HEK293 (cell line): ENCODE measurements at regions not wholly inside any gene's neighbourhood (a gene's known extent, or its start where the extent isn't known, plus 50 kb on each side); places are given as distances from the start of the nearest gene placed in this dataset.

Experiments used
- CTCF ChIA-PET: fragments of 350-600 bp; formaldehyde crosslinking; extraction: SDS; loops from one replicate; lab custom pipeline; 2021; ENCODE audit warnings: antibody characterized with exemption; lab: Yijun Ruan, JAX
- POLR2A ChIA-PET: fragments of 300-600 bp; formaldehyde crosslinking; extraction: SDS; loops from one replicate; lab custom pipeline; 2020; ENCODE audit warnings: antibody characterized with exemption, inconsistent platforms; lab: Yijun Ruan, JAX
- H3K27ac ChIP-seq: fragments of 200-500 bp; sonication (Bioruptor generic); 2 replicates; pipeline ENCODE4 v1.5.1; 2014; ENCODE audit warnings: low read depth, low read length, control low read depth, inconsistent platforms; ENCODE audit errors: extremely low read depth
- H3K36me3 ChIP-seq, 2 experiments: fragments of 200-500 bp in 1 of 2; sonication (Bioruptor generic) in 1 of 2; 1 replicate in 1 of 2; 2 replicates in 1 of 2; pipeline ENCODE4 v1.5.1; 2014 to 2017; ENCODE audit warnings: inconsistent platforms in 2 of 2, low read length in 2 of 2; ENCODE audit not compliant: control insufficient read depth in 2 of 2, insufficient read depth in 1 of 2
- H3K4me1 ChIP-seq: fragments of 200-500 bp; sonication (Bioruptor generic); 2 replicates; pipeline ENCODE4 v1.5.1; 2014; ENCODE audit warnings: mild to moderate bottlenecking, low read length, inconsistent platforms; ENCODE audit not compliant: control insufficient read depth, insufficient read depth
- H3K4me3 ChIP-seq: 2 replicates; pipeline ENCODE4 v1.5.1; 2011; ENCODE audit warnings: low read depth, mild to moderate bottlenecking, control low read depth, low read length, moderate library complexity
- H3K9me3 ChIP-seq: fragments of 200-500 bp; sonication (Bioruptor generic); 2 replicates; pipeline ENCODE4 v1.5.1; 2014; ENCODE audit warnings: low read depth, low read length, inconsistent platforms; ENCODE audit not compliant: control insufficient read depth, insufficient read depth
- CTCF ChIP-seq: fragments of 450-650 bp; formaldehyde crosslinking; IDR thresholded peaks from 2 replicates; pipeline ENCODE4 v1.5.1; 2016; ENCODE audit warnings: missing biosample characterization, missing genetic modification characterization
- PATZ1 ChIP-seq: fragments of 450-650 bp; formaldehyde crosslinking; IDR thresholded peaks from 2 replicates; pipeline ENCODE4 v1.5.1; 2016; ENCODE audit warnings: missing biosample characterization, missing genetic modification characterization
- PBX3 ChIP-seq: sonication (generic); formaldehyde crosslinking; IDR thresholded peaks from 2 replicates; pipeline ENCODE4 v1.8.1; 2022; ENCODE audit warnings: mild to moderate bottlenecking, moderate library complexity, missing genetic modification reagents
- WT1 ChIP-seq: fragments of 450-650 bp; formaldehyde crosslinking; IDR thresholded peaks from 2 replicates; pipeline ENCODE4 v1.5.1; 2016; ENCODE audit warnings: missing biosample characterization, missing genetic modification characterization
- ZBTB11 ChIP-seq: fragments of 450-650 bp; formaldehyde crosslinking; conservative IDR thresholded peaks from 2 replicates; pipeline ENCODE4 v1.5.1; 2016; ENCODE audit warnings: low read depth, missing biosample characterization, missing genetic modification characterization
- ZBTB8A ChIP-seq: fragments of 450-650 bp; formaldehyde crosslinking; IDR thresholded peaks from 2 replicates; pipeline ENCODE4 v1.5.1; 2016; ENCODE audit warnings: missing biosample characterization, missing genetic modification characterization
- ZNF140 ChIP-seq: fragments of 450-650 bp; formaldehyde crosslinking; IDR thresholded peaks from 2 replicates; pipeline ENCODE4 v1.5.1; 2016; ENCODE audit warnings: missing biosample characterization, missing genetic modification characterization
- ZNF280C ChIP-seq: fragments of 450-650 bp; formaldehyde crosslinking; IDR thresholded peaks from 2 replicates; pipeline ENCODE4 v1.5.1; 2016; ENCODE audit warnings: missing biosample characterization, missing genetic modification characterization
- ZNF394 ChIP-seq: fragments of 450-650 bp; formaldehyde crosslinking; IDR thresholded peaks from 2 replicates; pipeline ENCODE4 v1.5.1; 2016; ENCODE audit warnings: missing biosample characterization, missing genetic modification characterization, mild to moderate bottlenecking, moderate library complexity, borderline replicate concordance
- ZNF404 ChIP-seq: fragments of 450-650 bp; formaldehyde crosslinking; IDR thresholded peaks from 2 replicates; pipeline ENCODE4 v1.5.1; 2017; ENCODE audit warnings: missing biosample characterization, missing genetic modification characterization
- ZNF433 ChIP-seq: fragments of 450-650 bp; formaldehyde crosslinking; IDR thresholded peaks from 2 replicates; pipeline ENCODE4 v1.5.1; 2016; ENCODE audit warnings: missing biosample characterization, missing genetic modification characterization, low read depth
- ZNF510 ChIP-seq: fragments of 450-650 bp; formaldehyde crosslinking; IDR thresholded peaks from 2 replicates; pipeline ENCODE4 v1.5.1; 2018; ENCODE audit warnings: mild to moderate bottlenecking, missing genetic modification characterization, missing biosample characterization; ENCODE audit not compliant: insufficient replicate concordance
- ZNF518A ChIP-seq: fragments of 450-650 bp; formaldehyde crosslinking; conservative IDR thresholded peaks from 2 replicates; pipeline ENCODE4 v1.5.1; 2016; ENCODE audit warnings: low read depth, missing biosample characterization, missing genetic modification characterization
- ZNF529 ChIP-seq: fragments of 450-650 bp; formaldehyde crosslinking; IDR thresholded peaks from 2 replicates; pipeline ENCODE4 v1.5.1; 2017; ENCODE audit warnings: missing genetic modification characterization, missing biosample characterization; ENCODE audit not compliant: insufficient replicate concordance
- ZNF555 ChIP-seq: fragments of 450-650 bp; formaldehyde crosslinking; conservative IDR thresholded peaks from 2 replicates; pipeline ENCODE4 v1.5.1; 2017; ENCODE audit warnings: missing biosample characterization, mild to moderate bottlenecking, missing genetic modification characterization, inconsistent platforms
- ZNF560 ChIP-seq: fragments of 450-650 bp; formaldehyde crosslinking; IDR thresholded peaks from 2 replicates; pipeline ENCODE4 v1.5.1; 2017; ENCODE audit warnings: missing biosample characterization, missing genetic modification characterization, borderline replicate concordance
- ZNF623 ChIP-seq: fragments of 450-650 bp; formaldehyde crosslinking; IDR thresholded peaks from 2 replicates; pipeline ENCODE4 v1.5.1; 2016; ENCODE audit warnings: missing biosample characterization, missing genetic modification characterization
- ZNF629 ChIP-seq: fragments of 450-650 bp; formaldehyde crosslinking; IDR thresholded peaks from 2 replicates; pipeline ENCODE4 v1.5.1; 2017; ENCODE audit warnings: missing biosample characterization, missing genetic modification characterization
- ZNF654 ChIP-seq: fragments of 450-650 bp; formaldehyde crosslinking; IDR thresholded peaks from 2 replicates; pipeline ENCODE4 v1.5.1; 2016; ENCODE audit warnings: low read depth, missing biosample characterization, missing genetic modification characterization
- ZNF664 ChIP-seq: fragments of 450-650 bp; formaldehyde crosslinking; IDR thresholded peaks from 2 replicates; pipeline ENCODE4 v1.5.1; 2016; ENCODE audit warnings: missing biosample characterization, missing genetic modification characterization
- ZXDB ChIP-seq: fragments of 450-650 bp; formaldehyde crosslinking; IDR thresholded peaks from 2 replicates; pipeline ENCODE4 v1.5.1; 2016; ENCODE audit warnings: missing biosample characterization, missing genetic modification characterization

- no peak overlapping the region for H3K27ac ChIP-seq
- POLR2A ChIA-PET: no interaction called here
- H3K4me1 ChIP-seq: no peaks in the 10 kb centered on the region
- H3K9me3 ChIP-seq: no peaks in the 10 kb centered on the region
- H3K4me3 ChIP-seq: no peak overlapping the region
- CTCF ChIA-PET: no interaction called here
- no peaks in the 10 kb centered on the region for H3K36me3 ChIP-seq
- TF ChIP-seq ZNF560 (tag by site-specific recombination): 0 out of 2 replicates have a peak, but pooled peaks have one; percentile 65
- no peak for TF ChIP-seq PATZ1 (tag by site-specific recombination)
- TF ChIP-seq ZNF623 (tag by site-specific recombination): peak; percentile 65
- TF ChIP-seq ZNF140 (tag by site-specific recombination): peak; percentile 77
- peak; percentile 55 for TF ChIP-seq ZNF510
- TF ChIP-seq ZNF518A (tag by site-specific recombination): peak; percentile 80
- no peak for TF ChIP-seq CTCF (tag by site-specific recombination)
- TF ChIP-seq ZNF664 (tag by site-specific recombination): 0 out of 2 replicates have a peak, but pooled peaks have one; percentile 12
- peak; percentile 70 for TF ChIP-seq ZBTB11 (tag by site-specific recombination)
- peak; percentile 77 for TF ChIP-seq ZNF555
- peak; percentile 94 for TF ChIP-seq ZNF394 (tag by site-specific recombination)
- TF ChIP-seq ZNF529 (tag by site-specific recombination): peak; percentile 8
- no peak for TF ChIP-seq PBX3
- TF ChIP-seq ZNF629: 0 out of 2 replicates have a peak, but pooled peaks have one; percentile 23
- peak; percentile 53; the same call in 1 of the 2 replicates for TF ChIP-seq ZBTB8A (tag by site-specific recombination)
- TF ChIP-seq WT1 (tag by site-specific recombination): no peak
- peak; percentile 8; the same call in 1 of the 2 replicates for TF ChIP-seq ZNF654 (tag by site-specific recombination)
- TF ChIP-seq ZNF433 (tag by site-specific recombination): peak; percentile 52; the same call in 1 of the 2 replicates
- no peak for TF ChIP-seq ZNF280C (tag by site-specific recombination)
- TF ChIP-seq ZNF404 (tag by site-specific recombination): 0 out of 2 replicates have a peak, but pooled peaks have one; percentile 22
- 0 out of 2 replicates have a peak, but pooled peaks have one; percentile 42 for TF ChIP-seq ZXDB (tag by site-specific recombination)
These were observed 692.7 kb downstream of the LTN1 start for GRCh38 chr21:28299946-28300345.
